ENCODE measurements at regions not wholly inside any gene's neighbourhood (a gene's known extent, or its start where the extent isn't known, plus 50 kb on each side); places are given as distances from the start of the nearest gene placed in this dataset.

DNA sequence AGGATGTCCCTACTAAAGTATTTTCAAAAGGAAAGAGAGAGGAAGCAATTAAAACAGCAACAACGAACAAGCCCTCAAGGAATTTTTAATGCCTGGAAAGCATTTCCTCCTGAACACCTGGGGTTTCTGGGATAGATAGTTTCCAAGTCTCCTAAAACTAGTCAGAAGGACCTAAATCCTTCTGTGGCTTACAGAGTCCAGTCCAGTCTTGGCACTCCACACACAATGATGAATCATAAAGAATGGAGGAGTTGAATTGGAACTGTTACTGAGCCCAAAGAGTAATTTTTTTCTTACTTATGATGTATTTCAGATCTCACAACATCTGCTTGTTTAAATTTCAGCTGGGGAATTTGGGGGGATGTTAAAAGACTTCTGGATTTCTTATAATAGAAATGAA lies 144.6 kb upstream of the SETBP1 start (continued):
- no peak for TF ChIP-seq REST (IDR thresholded peaks at IDR 0.05; ENCODE audit: low read depth)

GRCh38 chr18:44536619-44537018 lies 144.1 kb upstream of the SETBP1 start:
- Histone ChIP-seq H3K27ac (ENCODE audit: low read depth, low read length) (no peak overlapping the region), H3K4me1 (ENCODE audit: control insufficient read depth in 1 of 2, insufficient read depth in 2 of 2, low read length in 2 of 2) (no peaks in the 10 kb centered on the region), H3K36me3 (ENCODE audit: control insufficient read depth in 1 of 2, insufficient read depth in 2 of 2, low read length in 2 of 2) (no peaks in the 10 kb centered on the region), H4K20me1 (ENCODE audit: insufficient read depth) (no peaks in the 10 kb centered on the region), H2AFZ (ENCODE audit: low read depth, low read length, poor library complexity, severe bottlenecking) (no peak overlapping the region), H3K4me2 (ENCODE audit: low read length) (no peak overlapping the region), H3K9me2 (ENCODE audit: insufficient read depth) (no peaks in the 10 kb centered on the region), H3K27me3 (ENCODE audit: insufficient read depth, low read length) (no peaks in the 10 kb centered on the region), H3K9ac (ENCODE audit: low read length) (no peak overlapping the region), H3K4me3 (replicated peaks in 1 of 2; ENCODE audit: low read depth in 1 of 2, low read length in 2 of 2) (no peak overlapping the region), H3K9me3 (ENCODE audit: control insufficient read depth in 1 of 2, insufficient read depth in 1 of 2, low read depth in 1 of 2, low read length in 2 of 2) (peaks cover 19 to 27% of the 10 kb centered on the region in 2 experiments; a peak in 2 of 4 replicates), H3K79me2 (ENCODE audit: insufficient read depth, low read length) (no peaks in the 10 kb centered on the region)
- BruUV-seq (replicated peaks) = no TSS peak
- DNase-seq (ENCODE audit: low read depth, low spot score) (no peak), ATAC-seq (no peak)
- RAD21 ChIA-PET (ENCODE audit: low non-redundant PET in 1 of 2, low total read pairs in 2 of 2, uncharacterized antibody in 2 of 2, unreplicated experiment in 2 of 2) = no interaction called here
- CTCF ChIA-PET = no interaction called here
- POLR2A ChIA-PET = no interaction called here
- intact Hi-C loops (cut with micrococcal nuclease) = no loop called here
- no peak for TF ChIP-seq YY1 (IDR thresholded peaks at IDR 0.05; ENCODE audit: extremely low read depth, insufficient replicate concordance, low read depth, low read length)
- no peak for TF ChIP-seq SP1 (IDR thresholded peaks at IDR 0.05; ENCODE audit: low read depth)
- TF ChIP-seq RAD21 (IDR thresholded peaks at IDR 0.05; ENCODE audit: low read depth) = no peak
- TF ChIP-seq REST (IDR thresholded peaks at IDR 0.05; ENCODE audit: low read depth) = no peak
- TF ChIP-seq SIN3A (IDR thresholded peaks at IDR 0.05; ENCODE audit: low read depth) = no peak
- TF ChIP-seq ZBTB33 (IDR thresholded peaks at IDR 0.05; ENCODE audit: extremely low read depth, insufficient replicate concordance, low read length) = no peak
- TF ChIP-seq, protein P1, sequence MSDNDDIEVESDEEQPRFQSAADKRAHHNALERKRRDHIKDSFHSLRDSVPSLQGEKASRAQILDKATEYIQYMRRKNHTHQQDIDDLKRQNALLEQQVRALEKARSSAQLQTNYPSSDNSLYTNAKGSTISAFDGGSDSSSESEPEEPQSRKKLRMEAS (IDR thresholded peaks at IDR 0.05) = no peak
- TF ChIP-seq EZH2 (IDR thresholded peaks at IDR 0.05) = no peak
- TF ChIP-seq EZH2phosphoT487 (IDR thresholded peaks at IDR 0.05; ENCODE audit: borderline replicate concordance) = no peak
- TF ChIP-seq EGR1 (IDR thresholded peaks at IDR 0.05; ENCODE audit: low read depth) = no peak
- no peak for TF ChIP-seq ZFX (IDR thresholded peaks at IDR 0.05)
- TF ChIP-seq CTCF (IDR thresholded peaks at IDR 0.05 in 2 of 3, conservative IDR thresholded peaks at IDR 0.05 in 1 of 3; ENCODE audit: borderline replicate concordance in 1 of 3, insufficient read depth in 1 of 3, low read depth in 2 of 3, low read length in 2 of 3) = no peak
- no peak for TF ChIP-seq FOSL1 (IDR thresholded peaks at IDR 0.05; ENCODE audit: low read depth)
- no peak for TF ChIP-seq SRF (IDR thresholded peaks at IDR 0.05; ENCODE audit: low read depth)
- no peak for TF ChIP-seq JUND (IDR thresholded peaks at IDR 0.05)

All from HCT116 (cell line).